NCI-H2227 (cell line): ENCODE measurements at regions not wholly inside any gene's neighbourhood (a gene's known extent, or its start where the extent isn't known, plus 50 kb on each side); places are given as distances from the start of the nearest gene placed in this dataset.
"Not testable (repeated sequence)": the region's sequence is repeated elsewhere in the genome, so short reads cannot be mapped to it uniquely, and the experiment has no call there.

Source experiments
- DNase-seq: peaks from one replicate; lab custom pipeline; 2025; ENCODE audit not compliant: unreplicated experiment; lab: John Stamatoyannopoulos, UW

DNA sequence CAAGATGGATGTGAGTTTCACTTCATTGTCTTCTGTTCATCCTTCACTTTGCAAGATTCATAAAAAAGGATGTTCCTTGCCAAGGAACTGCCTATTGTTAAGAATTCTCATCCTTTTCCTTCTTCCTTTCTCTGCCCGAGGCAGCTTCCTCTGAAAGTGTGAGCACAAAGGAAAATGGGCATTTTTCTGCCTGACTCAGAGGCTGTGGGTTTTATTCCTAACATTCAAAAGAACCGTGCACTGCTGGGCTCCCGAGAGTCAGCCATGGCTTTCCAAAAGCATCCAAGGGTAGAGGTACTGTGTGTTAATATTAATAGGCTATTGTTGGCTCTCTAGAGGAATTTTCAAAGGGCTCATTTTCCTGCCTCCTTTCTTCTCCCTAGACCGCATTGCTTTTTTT lies 289.4 kb downstream of the ABCC12 start:
- no peak for DNase-seq

DNA sequence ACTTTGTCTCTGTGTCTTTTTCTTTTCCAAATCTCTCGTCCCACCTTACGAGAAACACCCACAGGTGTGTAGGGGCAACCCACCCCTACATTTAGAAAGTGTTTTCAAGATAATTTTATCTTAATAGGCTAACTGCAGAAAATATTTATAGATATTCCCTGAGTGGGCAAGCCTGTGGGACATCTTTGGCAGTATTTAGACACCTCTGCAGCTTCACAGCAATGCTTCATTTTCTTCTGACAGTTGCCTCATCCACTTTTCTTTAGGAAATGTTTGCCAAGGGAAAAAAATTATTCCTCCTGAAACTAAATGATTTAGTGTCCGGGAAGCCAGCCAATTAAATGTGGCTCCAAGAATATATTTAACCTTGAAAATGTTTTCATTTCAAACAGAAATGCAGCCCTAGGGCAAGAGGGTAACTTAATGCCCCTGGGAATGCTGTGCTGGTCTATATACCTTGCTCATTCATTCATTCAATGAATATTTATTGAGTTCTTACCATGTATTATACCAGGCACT lies 290.4 kb downstream of the ABCC12 start:
- DNase-seq: no peak

DNA sequence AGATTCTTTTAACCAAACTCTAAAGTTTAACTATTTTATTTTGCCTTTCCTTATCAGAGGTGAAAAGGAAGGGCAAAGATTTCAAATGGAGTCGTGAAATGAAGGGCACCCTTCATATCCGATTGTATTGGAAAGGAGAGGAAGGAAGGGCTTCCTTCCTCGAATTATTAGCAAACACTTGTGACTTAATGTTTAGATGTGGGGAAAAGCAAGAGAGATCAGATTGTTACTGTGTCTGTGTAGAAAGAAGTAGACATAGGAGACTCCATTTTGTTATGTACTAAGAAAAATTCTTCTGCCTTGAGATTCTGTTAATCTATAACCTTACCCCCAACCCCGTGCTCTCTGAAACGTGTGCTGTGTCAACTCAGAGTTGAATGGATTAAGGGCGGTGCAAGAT lies 291.5 kb downstream of the ABCC12 start:
- DNase-seq: not testable (repeated sequence)

DNA sequence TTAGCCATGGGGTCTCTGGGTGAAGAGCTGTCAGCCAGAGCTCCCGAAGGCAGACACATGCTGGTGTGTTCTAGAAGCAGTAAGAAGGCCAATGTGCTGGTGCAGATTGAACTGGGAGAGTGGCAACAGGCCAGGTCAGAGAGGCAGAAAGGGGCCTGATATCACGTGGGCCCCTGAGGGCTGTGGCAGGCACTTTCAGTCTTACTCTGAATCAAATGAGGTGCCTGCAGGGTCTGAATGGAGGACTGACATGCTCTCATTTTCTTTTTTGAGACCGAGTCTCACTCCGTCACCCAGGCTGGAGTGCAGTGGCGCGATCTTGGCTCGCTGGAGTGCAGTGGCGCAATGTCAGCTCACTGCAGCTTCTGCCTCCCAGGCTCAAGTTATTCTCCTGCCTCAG lies 293.8 kb downstream of the ABCC12 start:
- DNase-seq: no peak

DNA sequence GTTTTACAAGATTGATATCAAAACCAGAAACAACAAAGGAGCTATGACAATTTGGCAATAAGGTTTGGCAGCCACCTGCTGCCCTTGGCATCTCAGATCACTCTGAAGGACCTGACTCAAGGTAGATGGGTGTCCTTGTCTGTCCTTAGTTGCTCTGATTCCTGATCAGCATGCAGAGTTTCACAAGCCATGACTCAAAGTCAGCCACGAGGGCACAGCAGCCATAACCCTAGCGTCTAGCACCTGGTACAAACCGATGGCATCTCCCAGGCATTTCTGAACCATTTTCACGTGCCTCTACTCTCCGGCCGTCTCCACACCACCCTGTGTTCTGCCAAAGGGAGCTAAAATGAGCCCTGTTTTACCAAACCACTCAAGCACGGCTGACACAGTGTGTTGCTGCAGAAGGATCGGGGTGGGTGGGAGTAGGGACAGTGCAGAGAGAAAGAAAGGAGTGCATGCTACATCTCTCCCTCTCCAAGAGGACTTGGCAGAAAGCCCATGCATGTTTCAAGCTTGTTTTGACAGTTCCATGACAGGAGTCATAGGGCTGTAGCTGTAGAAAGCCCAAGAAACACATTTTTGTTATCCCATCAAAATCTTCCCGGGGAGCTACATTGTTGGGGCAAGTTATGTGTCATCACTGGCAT lies 297.3 kb downstream of the ABCC12 start:
- DNase-seq: peak; percentile 55

DNA sequence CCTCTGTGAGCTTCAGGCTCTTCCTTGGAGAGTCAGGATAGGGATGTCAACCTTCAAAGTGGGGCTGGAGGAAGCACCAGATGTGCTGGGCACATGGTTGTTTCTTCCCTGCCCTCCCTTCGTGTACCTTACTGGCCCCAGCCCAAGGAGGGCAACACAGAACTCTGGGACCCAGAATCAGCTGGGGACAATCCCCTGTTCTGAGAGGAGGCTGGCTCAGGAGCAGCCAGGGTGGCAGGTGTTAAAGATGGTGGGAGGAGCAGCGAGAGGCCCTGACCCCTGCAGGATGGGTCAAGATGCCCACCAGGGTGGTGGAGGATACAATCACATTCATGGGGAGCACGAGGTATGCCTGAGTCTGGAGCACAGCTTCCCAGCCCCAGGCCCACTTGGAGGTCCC lies 300.4 kb downstream of the ABCC12 start:
- DNase-seq: no peak

DNA sequence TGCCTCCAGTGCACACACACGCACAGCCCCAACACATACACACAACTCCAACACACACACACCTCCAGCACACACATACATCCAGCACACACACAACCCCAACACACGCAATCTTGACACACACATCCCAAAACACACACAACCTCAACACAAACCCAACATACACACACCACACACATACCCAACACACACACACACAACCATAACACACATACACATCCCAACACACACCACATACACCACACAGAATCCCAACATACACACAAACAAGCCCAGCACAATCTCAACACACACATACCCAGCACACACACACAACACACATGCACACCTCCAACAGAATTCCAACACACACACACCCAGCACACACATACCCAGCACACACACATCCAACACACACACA lies 301.1 kb downstream of the ABCC12 start:
- DNase-seq: no peak

DNA sequence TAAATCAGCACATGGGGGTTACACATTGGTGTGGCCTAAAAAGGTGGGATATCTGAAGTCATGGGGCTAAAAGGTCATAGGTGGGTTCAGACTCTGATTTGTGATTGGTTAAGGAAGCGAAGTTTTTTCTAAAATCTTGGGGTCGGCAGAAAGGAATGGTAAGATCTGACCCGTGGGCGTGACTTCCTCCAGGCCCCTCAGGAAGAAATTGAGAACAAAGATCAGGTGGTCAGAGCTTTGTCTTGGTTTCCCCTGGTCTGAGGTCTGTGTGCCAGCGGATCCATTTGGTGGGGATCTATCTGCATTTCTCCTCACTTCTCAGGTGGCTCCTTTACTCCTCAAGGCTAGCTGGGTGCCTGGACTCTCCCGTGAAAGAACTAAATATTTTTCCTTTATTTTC lies 302.8 kb downstream of the ABCC12 start:
- no peak for DNase-seq

DNA sequence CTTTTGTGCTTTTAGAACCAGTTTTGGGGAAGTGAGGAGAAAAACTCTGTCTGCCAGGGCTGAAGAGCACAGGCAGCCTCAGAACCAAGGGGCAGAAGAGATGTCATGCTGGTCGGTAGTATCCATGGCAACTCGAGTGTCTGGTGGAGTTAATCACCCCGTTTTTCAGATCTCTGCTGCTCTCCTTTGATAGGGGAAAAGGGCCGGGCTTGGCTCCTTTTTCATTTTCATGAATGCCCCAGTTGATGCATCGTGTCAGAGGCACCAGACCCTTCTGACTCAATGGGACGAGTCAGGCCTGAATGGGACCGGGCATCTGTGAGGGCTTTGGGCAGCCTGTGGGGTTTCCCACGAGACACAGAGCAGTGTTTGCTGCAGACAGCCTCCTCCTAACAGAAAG lies 304.6 kb downstream of the ABCC12 start:
- DNase-seq: peak; percentile 30

DNA sequence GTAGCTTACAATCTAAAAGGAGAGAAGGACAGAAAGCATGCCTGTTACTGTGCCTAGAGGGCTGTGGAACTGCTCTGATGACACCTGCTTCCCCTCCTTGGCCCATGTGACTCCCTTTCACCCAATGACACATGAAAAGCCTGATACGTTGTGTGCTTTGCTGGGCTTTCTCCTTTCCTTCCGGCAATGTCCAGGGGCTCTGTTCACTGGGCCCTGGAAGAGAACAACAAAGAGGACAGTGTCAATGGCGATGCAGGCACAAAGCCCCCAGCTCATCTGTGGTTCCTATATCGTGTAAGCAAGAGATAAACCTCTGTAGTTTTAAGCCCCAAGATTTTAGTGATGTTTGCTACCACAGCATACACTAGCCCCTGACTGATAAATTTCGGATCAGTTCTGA lies 306.1 kb downstream of the ABCC12 start:
- no peak for DNase-seq

DNA sequence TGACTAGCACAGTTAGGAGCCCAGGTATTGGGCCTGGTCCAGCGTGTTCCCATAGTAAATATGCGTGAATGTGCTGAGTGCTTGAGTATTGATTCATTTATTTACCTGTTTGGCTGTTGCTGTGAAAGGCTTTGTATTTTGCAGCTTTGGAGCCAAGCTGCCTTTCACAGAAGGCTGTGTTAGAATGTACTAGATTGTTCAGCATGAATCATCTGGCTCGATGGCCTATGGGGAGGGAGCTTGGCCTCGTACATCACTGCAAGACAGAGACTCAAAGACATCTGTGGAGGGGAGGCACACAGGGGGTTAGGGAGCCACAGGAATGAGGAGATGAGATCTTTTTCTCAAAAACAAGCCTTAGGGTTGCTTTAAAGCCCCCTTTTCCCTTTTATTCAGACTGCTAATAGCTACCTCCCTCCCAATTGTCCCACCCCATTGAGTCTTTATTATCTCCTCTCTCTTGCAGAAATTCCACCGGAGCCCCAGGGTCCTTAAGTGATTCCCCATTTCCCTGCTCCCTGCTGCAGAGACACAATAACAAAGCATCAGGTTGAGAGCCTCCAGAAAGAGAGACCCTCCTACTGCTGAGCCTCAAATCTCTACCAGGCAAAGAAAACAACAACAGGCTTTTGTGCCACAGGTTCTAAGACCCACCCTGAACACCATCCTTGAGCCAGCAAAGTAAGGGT lies 307.2 kb downstream of the ABCC12 start:
- DNase-seq: no peak

DNA sequence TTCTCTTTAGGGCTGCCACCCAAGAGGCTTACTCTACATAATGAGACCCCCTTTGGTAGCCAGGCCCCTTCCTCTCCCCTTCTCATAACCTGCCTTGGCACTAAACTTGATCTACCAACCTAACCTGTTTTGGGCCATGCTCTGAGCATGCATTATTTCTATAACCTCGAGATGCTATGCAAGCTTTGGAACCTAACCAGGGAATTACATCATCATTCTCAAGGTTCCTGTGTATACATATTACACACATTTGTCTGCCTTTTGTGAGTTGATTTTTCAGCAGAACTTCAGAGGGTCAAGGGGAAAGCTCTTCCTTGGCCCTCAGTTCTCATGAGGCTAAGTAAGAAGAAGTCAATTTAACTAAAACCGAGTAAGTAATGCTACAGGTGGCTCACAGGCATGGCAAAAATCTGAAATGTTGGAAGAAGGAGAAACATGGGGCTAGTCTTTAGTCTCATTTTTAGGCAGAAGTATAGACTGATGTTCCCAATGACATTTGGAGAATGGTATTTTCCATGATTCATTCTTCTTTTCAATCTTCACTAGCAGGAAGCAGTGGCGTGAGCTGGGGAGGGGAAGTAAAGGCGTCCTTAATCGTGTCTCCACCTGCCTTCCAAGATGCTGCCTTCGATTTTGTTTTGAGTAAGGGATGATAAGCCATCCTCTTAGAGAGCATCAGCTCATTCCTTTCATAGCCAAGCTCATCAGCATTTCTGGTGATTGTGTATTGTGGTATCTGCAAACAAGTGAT lies 308.4 kb downstream of the ABCC12 start:
- DNase-seq: no peak

DNA sequence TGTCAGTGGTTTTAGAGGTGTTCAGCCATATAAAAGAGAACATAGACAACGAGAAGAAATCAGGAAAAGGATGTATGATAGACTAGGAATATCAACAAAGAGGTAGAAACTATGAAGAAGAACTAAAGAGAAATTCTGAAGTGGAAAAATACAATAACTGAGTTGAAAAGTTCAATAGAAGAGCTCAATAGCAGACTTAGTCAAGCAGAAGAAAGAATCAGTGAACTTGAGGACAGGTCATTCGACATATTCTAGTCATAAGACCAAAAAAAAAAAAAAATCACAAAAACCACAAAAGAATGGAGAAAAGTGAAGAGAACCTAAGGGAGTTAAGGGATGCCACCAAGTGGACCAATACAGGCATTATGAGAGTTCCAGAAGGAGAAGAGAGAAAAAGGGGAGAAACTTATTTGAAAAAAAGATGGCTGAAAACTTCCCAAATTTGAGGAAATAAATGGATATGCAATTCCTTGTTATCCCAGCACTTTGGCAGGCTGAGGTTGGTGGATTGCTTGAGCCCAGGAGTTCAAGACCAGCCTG lies 321.2 kb downstream of the ABCC12 start:
- DNase-seq: no peak

DNA sequence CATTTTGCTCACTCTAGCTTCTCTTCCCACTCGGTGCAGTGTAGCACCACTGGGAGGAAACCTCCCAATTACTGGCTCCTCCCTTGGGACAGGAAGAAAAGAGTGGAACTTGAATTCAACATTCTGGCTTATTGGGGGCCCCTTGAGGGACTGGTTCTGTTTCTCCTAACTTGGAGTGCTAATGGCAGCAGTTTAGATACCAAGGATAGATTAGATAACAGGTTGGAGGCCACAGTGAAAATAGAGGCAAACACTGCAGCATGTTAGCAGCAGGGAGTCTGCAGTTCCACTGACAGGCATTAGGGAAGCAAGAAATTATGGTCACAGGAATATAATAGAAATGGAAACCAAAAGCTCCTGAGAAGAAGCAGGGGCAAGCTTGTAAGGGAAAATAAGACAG lies 322.0 kb downstream of the ABCC12 start:
- no peak for DNase-seq

DNA sequence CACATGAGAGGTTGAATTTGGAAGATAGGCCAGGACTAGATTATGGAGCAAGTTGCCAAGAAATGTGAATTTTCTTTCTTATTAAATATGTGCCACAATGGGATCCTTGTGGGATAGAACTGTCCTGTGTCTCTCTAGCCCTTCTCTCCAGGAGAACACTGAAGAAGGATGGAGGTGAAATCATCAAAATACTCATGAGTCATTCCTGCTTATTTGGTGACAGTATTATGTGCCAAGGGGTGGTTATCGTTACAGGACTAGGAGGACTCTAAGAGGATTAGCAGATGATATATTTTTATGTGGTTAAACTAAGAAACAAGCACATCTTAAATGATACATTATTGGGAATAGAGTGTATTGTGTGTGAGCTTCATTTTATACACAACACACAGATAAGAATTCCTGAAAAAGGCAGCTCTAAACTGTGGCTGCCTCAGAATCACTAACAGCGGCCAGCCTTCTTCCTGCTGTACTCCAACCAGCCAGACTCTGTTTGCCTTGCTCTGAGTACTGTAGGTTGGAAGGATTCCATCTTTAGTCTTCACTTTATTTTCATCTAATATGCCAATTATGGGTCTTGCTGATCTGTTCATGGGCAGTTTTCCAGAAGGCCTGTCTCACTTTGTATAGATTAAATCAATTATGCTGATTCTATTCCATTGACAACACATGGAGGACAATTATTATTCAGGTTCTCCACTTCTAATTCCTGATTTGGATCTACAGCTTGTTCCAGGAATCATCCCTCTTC lies 325.8 kb downstream of the ABCC12 start:
- DNase-seq: no peak

DNA sequence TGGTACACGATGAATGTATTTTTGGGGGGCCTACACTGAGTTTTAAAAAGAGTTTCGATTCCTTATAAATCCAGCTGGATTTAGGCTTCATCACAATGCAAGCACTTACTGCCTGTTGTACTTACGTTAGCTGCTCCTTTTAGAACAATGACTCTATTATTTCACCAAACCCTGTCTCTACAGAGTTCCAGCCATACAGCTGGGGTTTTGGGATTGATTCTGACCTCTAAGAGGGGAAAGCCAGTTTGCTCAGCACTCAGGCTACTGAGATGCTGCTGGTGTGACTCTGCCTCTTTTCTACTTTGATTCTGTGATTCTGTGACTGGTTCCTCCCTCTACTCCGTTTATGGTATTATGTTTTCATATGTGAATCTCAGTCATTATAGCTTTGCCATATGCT lies 329.7 kb downstream of the ABCC12 start:
- no peak for DNase-seq

DNA sequence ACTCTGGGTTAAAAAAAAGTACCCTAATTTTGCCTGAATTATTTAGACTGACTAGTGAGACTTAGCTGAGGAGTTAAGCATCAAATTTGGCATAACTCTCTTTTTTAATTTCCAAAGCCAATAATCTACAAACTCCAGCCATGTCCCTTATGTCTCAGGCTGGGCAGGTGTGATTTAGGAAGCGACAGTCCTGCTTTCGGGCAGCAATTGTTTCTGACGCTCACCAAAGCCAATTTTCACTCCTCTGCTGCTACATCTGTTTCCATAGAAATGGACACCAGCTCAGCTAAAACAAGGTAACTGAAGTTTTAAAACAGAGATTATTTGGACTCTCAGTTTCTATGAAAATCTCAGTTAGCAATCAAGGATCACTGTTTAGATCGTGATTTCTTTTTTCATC lies 338.7 kb downstream of the ABCC12 start:
- no peak for DNase-seq

DNA sequence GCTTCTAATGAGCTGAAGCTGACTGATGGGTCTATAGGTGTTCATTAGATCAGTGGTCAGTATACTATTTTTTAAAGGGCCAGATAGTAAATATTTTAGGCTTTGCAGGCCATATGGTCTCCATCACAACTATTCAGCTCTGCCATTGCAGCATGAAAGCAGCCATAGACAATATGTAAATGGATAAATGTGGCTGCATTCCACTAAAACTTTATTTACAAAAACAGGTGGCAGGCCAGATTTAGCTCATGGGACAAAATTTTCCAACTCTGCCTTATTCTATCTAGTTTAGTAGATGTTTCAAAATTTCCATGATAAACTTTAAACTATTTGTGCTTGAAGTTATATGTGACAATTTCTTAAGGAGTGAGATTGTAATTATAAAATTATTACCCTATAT lies 339.3 kb downstream of the ABCC12 start:
- DNase-seq: no peak

DNA sequence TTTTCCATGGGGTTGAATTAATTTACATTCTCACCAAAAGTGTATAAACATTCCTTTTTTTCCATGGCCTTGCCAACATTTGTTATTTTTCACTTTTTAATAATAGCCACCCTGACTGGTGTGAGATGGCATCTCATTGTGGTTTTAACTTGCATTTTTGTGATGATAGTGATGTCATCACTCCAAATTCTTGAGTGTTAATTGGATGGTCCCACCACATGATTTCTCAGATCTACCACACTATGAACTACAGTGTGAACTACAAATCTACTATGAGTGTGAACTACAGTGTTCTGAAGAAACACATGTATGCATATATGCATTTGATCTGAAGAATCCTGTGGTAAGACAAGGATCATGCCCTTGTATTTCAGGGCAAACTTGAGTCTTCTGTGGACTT lies 340.1 kb downstream of the ABCC12 start:
- no peak for DNase-seq

DNA sequence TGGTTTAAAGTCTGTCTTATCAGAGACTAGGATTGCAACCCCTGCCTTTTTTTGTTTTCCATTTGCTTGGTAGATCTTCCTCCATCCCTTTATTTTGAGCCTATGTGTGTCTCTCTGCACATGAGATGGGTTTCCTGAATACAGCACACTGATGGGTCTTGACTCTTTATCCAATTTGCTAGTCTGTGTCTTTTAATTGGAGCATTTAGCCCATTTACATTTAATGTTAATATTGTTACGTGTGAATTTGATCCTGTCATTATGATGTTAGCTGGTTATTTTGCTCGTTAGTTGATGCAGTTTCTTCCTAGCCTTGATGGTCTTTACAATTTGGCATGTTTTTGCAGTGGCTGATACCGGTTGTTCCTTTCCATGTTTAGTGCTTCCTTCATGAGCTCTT lies 344.0 kb downstream of the ABCC12 start:
- DNase-seq: not testable (repeated sequence)

DNA sequence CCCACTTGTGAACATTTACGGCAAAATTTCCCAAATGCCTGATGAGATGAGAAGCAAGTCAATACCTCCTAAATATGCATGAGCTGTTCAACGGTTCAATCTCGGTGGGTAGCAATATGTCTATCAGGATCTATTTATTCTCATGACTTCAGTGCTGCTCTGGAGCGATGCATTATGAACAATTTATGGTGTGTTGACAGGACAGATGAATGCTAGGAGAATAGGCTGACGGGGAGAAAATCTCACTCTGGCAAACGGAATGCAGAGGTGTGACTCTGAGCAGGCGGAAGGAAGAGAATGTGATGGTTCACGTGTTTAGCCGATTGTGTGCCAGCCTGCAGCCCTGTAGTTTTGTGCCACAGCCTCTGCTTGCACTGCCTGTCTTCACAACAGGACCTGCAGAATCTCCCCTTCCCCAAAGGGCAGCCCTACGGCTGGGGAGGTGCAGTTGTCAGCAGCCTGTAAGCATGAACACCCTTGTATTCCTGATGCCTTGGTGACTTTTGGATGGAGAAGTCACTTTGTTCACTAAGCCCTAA lies 345.2 kb downstream of the PHKB start:
- DNase-seq: no peak
